Osteoblast (primary cell): ENCODE measurements at regions not wholly inside any gene's neighbourhood (a gene's known extent, or its start where the extent isn't known, plus 50 kb on each side); places are given as distances from the start of the nearest gene placed in this dataset.

ENCODE experiments used
- DNase-seq: peaks from one replicate; pipeline ENCODE4 v3.0.0; 2011; ENCODE audit warnings: low spot score, mixed read lengths; ENCODE audit not compliant: insufficient read length; ENCODE audit errors: missing footprints
- H2AFZ ChIP-seq: 2 replicates; pipeline ENCODE4 v1.6.0; 2011; ENCODE audit warnings: mild to moderate bottlenecking, low read length
- H3K27ac ChIP-seq: 2 replicates; pipeline ENCODE4 v1.5.1; 2011; ENCODE audit warnings: mild to moderate bottlenecking, low read depth, low read length, moderate library complexity
- H3K27me3 ChIP-seq: 2 replicates; pipeline ENCODE4 v1.6.0; 2012; ENCODE audit warnings: mild to moderate bottlenecking, control low read depth, inconsistent platforms, low read length, moderate library complexity; ENCODE audit not compliant: insufficient read depth
- H3K36me3 ChIP-seq: 2 replicates; pipeline ENCODE4 v1.5.1; 2011; ENCODE audit warnings: mild to moderate bottlenecking, low read length, control low read depth, moderate library complexity; ENCODE audit not compliant: insufficient read depth
- H3K4me1 ChIP-seq: 2 replicates; pipeline ENCODE4 v1.5.1; 2011; ENCODE audit warnings: mild to moderate bottlenecking, low read length, control low read depth, moderate library complexity; ENCODE audit not compliant: insufficient read depth
- H3K4me2 ChIP-seq: 2 replicates; pipeline ENCODE4 v1.6.0; 2011; ENCODE audit warnings: mild to moderate bottlenecking, low read length; ENCODE audit not compliant: insufficient read depth
- H3K4me3 ChIP-seq: fragments of 200-600 bp; sonication (generic); 3 replicates; pipeline ENCODE4 v1.5.1; 2012; ENCODE audit warnings: mild to moderate bottlenecking, low read length, inconsistent platforms; ENCODE audit not compliant: insufficient read depth
- H3K79me2 ChIP-seq: 2 replicates; pipeline ENCODE4 v1.6.0; 2012; ENCODE audit warnings: mild to moderate bottlenecking, low read length, control low read depth, inconsistent platforms; ENCODE audit not compliant: insufficient read depth
- H3K9me3 ChIP-seq: 2 replicates; pipeline ENCODE4 v1.5.1; 2011; ENCODE audit warnings: low read depth, low read length, control low read depth
- H4K20me1 ChIP-seq: 2 replicates; pipeline ENCODE4 v1.6.0; 2012; ENCODE audit warnings: mild to moderate bottlenecking, low read length, control low read depth; ENCODE audit not compliant: insufficient read depth
- TF ChIP-seq, protein P1 (sequence below): IDR thresholded peaks from 2 replicates; pipeline ENCODE4 v1.5.1; 2011; ENCODE audit warnings: mild to moderate bottlenecking, low read depth, low read length, moderate library complexity; ENCODE audit errors: extremely low read depth

- DNase-seq, result no peak
- Histone ChIP-seq H4K20me1 (no peaks in the 10 kb centered on the region), H3K4me3 (no peak overlapping the region), H3K36me3 (no peaks in the 10 kb centered on the region), H2AFZ (no peak overlapping the region), H3K4me1 (no peaks in the 10 kb centered on the region), H3K27ac (no peak overlapping the region), H3K79me2 (no peaks in the 10 kb centered on the region), H3K4me2 (no peak overlapping the region), H3K9me3 (no peaks in the 10 kb centered on the region), H3K27me3 (no peaks in the 10 kb centered on the region)
- TF ChIP-seq, protein P1, sequence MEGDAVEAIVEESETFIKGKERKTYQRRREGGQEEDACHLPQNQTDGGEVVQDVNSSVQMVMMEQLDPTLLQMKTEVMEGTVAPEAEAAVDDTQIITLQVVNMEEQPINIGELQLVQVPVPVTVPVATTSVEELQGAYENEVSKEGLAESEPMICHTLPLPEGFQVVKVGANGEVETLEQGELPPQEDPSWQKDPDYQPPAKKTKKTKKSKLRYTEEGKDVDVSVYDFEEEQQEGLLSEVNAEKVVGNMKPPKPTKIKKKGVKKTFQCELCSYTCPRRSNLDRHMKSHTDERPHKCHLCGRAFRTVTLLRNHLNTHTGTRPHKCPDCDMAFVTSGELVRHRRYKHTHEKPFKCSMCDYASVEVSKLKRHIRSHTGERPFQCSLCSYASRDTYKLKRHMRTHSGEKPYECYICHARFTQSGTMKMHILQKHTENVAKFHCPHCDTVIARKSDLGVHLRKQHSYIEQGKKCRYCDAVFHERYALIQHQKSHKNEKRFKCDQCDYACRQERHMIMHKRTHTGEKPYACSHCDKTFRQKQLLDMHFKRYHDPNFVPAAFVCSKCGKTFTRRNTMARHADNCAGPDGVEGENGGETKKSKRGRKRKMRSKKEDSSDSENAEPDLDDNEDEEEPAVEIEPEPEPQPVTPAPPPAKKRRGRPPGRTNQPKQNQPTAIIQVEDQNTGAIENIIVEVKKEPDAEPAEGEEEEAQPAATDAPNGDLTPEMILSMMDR, result no peak
These were observed 98.5 kb upstream of the CTSO start for GRCh38 chr4:156052116-156052515.

DNA sequence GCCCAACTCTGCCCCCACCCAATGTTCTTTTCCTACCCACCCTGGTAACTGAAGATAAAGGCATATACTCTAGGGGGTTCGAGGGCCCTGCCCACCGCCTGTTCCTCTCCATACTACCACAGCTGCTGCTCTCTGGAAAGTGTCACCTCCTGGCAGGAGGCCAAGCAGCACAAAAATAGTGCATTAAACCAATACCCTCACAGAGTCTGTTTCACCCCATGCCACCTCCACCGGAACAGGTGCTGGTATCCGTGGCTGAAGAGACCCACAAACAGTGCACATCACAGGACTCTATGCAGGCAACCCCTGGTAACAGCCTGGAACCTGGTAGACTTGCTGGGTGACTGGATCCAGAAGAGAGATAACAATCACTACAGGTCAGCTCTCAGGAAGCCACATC, 85.1 kb upstream of the CTSO start:
- TF ChIP-seq, protein P1, result no peak
- Histone ChIP-seq H3K4me3 (no peak overlapping the region), H3K27me3 (no peaks in the 10 kb centered on the region), H3K4me2 (no peak overlapping the region), H3K27ac (no peak overlapping the region), H2AFZ (no peak overlapping the region), H3K9me3 (no peaks in the 10 kb centered on the region), H3K79me2 (no peaks in the 10 kb centered on the region), H3K4me1 (no peaks in the 10 kb centered on the region), H4K20me1 (no peaks in the 10 kb centered on the region), H3K36me3 (no peaks in the 10 kb centered on the region)
- no peak for DNase-seq

GRCh38 chr4:156036496-156036895, 82.8 kb upstream of the CTSO start:
- Histone ChIP-seq H3K27ac (no peak overlapping the region), H3K27me3 (no peaks in the 10 kb centered on the region), H3K4me1 (no peaks in the 10 kb centered on the region), H2AFZ (no peak overlapping the region), H3K36me3 (no peaks in the 10 kb centered on the region), H4K20me1 (no peaks in the 10 kb centered on the region), H3K79me2 (no peaks in the 10 kb centered on the region), H3K9me3 (no peaks in the 10 kb centered on the region), H3K4me2 (no peak overlapping the region), H3K4me3 (no peak overlapping the region)
- DNase-seq, result no peak
- TF ChIP-seq, protein P1, result no peak

DNA sequence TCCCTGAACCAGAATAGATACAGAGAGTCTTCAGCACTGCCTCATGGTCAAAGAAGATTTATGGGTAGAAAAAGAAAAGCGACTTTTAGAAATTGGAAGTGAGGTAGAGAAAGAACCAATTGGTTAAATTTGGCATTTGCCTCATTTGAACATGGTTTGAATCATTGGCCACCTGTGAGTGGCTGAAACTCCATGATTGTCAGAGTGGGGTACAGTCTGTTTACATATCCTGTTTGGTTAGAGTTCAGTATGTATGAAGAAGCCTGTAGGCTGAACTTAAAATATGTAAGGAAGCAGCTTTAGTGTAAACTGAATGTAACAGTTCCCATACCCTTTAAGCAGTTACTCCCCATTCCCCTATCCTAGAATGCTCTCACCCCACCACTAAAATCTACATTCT, 76.0 kb upstream of the CTSO start:
- H3K4me1 ChIP-seq, result no peaks in the 10 kb centered on the region
- H3K27me3 ChIP-seq, result no peaks in the 10 kb centered on the region
- no peak overlapping the region for H3K4me2 ChIP-seq

More for the DNA sequence above, 76.0 kb upstream of the CTSO start:
- Histone ChIP-seq H4K20me1 (no peaks in the 10 kb centered on the region), H3K27ac (no peak overlapping the region), H2AFZ (no peak overlapping the region), H3K79me2 (no peaks in the 10 kb centered on the region), H3K36me3 (no peaks in the 10 kb centered on the region), H3K9me3 (no peaks in the 10 kb centered on the region), H3K4me3 (no peak overlapping the region)
- TF ChIP-seq, protein P1, result no peak
- no peak for DNase-seq
